ENCODE measurements at regions not wholly inside any gene's neighbourhood (a gene's known extent, or its start where the extent isn't known, plus 50 kb on each side); places are given as distances from the start of the nearest gene placed in this dataset.
"Not testable (repeated sequence)": the region's sequence is repeated elsewhere in the genome, so short reads cannot be mapped to it uniquely, and the experiment has no call there.

- no peaks in the 10 kb centered on the region for H3K4me1 ChIP-seq (ENCODE audit: low read depth)
- no peak for DNase-seq
- ATAC-seq: no peak
- no peaks in the 10 kb centered on the region for H3K36me3 ChIP-seq (ENCODE audit: low read depth)
- peaks cover 32% of the 10 kb centered on the region for H3K9me3 ChIP-seq
- H3K4me3 ChIP-seq: no peak overlapping the region
- intact Hi-C loops (cut with DNase I, micrococcal nuclease): no loop called here
- TF ChIP-seq CTCF (IDR thresholded peaks at IDR 0.05): no peak
Measured at GRCh38 chr11:106548406-106548805, 469.9 kb downstream of the GUCY1A2 start.

- Histone ChIP-seq H3K4me3 (no peak overlapping the region), H3K4me1 (ENCODE audit: low read depth) (no peaks in the 10 kb centered on the region)
- ATAC-seq: no peak
Measured at GRCh38 chr11:106551744-106552673, 466.3 kb downstream of the GUCY1A2 start.

GRCh38 chr11:106552694-106553203, 465.5 kb downstream of the GUCY1A2 start:
- ATAC-seq (no peak), DNase-seq (no peak)
- TF ChIP-seq CTCF (IDR thresholded peaks at IDR 0.05): no peak
- Histone ChIP-seq H3K4me3 (no peak overlapping the region), H3K4me1 (ENCODE audit: low read depth) (no peaks in the 10 kb centered on the region), H3K9me3 (peaks cover 47% of the 10 kb centered on the region), H3K36me3 (ENCODE audit: low read depth) (no peaks in the 10 kb centered on the region)
- intact Hi-C loops (cut with DNase I, micrococcal nuclease): no loop called here

More at GRCh38 chr11:106551744-106552673, 466.3 kb downstream of the GUCY1A2 start:
- H3K9me3 ChIP-seq: peaks cover 47% of the 10 kb centered on the region
- no peaks in the 10 kb centered on the region for H3K36me3 ChIP-seq (ENCODE audit: low read depth)
- TF ChIP-seq CTCF (IDR thresholded peaks at IDR 0.05): no peak
- intact Hi-C loops (cut with DNase I, micrococcal nuclease): no loop called here
- no peak for DNase-seq

- Histone ChIP-seq H3K4me3 (no peak overlapping the region), H3K4me1 (ENCODE audit: low read depth) (no peaks in the 10 kb centered on the region), H3K9me3 (peaks cover 47% of the 10 kb centered on the region), H3K36me3 (ENCODE audit: low read depth) (no peaks in the 10 kb centered on the region)
- no peak for TF ChIP-seq CTCF (IDR thresholded peaks at IDR 0.05)
- intact Hi-C loops (cut with DNase I, micrococcal nuclease): no loop called here
- no peak for ATAC-seq
- DNase-seq: no peak
Measured at GRCh38 chr11:106553304-106553703, 465.0 kb downstream of the GUCY1A2 start.

GRCh38 chr11:106555566-106556250, 462.6 kb downstream of the GUCY1A2 start:
- intact Hi-C loops (cut with DNase I, micrococcal nuclease); H3K36me3 ChIP-seq (ENCODE audit: low read depth); H3K4me1 ChIP-seq (ENCODE audit: low read depth); H3K4me3 ChIP-seq; DNase-seq; ATAC-seq: not testable (repeated sequence)
- peaks cover 58% of the 10 kb centered on the region for H3K9me3 ChIP-seq

- Histone ChIP-seq H3K4me1 (ENCODE audit: low read depth) (no peaks in the 10 kb centered on the region), H3K36me3 (ENCODE audit: low read depth) (no peaks in the 10 kb centered on the region), H3K4me3 (no peak overlapping the region), H3K9me3 (peaks cover 21% of the 10 kb centered on the region)
- no peak for TF ChIP-seq CTCF (IDR thresholded peaks at IDR 0.05)
- intact Hi-C loops (cut with DNase I, micrococcal nuclease): no loop called here
- no peak for DNase-seq
- no peak for ATAC-seq
Measured at GRCh38 chr11:106565326-106565725, 452.9 kb downstream of the GUCY1A2 start.

All from mucosa of descending colon (tissue), 3 donors.